Karpas-422 (cell line): ENCODE measurements at regions not wholly inside any gene's neighbourhood (a gene's known extent, or its start where the extent isn't known, plus 50 kb on each side); places are given as distances from the start of the nearest gene placed in this dataset.

Source experiments
- DNase-seq: peaks from one replicate; pipeline ENCODE4 v3.0.0-alpha.2; 2015
- H2AFZ ChIP-seq: fragments of 200-600 bp; sonication (generic); 2 replicates; pipeline ENCODE4 v1.6.1; 2014; ENCODE audit warnings: antibody characterized with exemption, low read length, mixed read lengths
- H3K27ac ChIP-seq: fragments of 200-600 bp; sonication (generic); 2 replicates; pipeline ENCODE4 v1.5.1; 2014; ENCODE audit warnings: mild to moderate bottlenecking, low read length, moderate library complexity
- H3K27me3 ChIP-seq: fragments of 200-600 bp; sonication (generic); 2 replicates; pipeline ENCODE4 v1.6.1; 2014; ENCODE audit warnings: low read length, mixed read lengths
- H3K36me3 ChIP-seq: fragments of 200-600 bp; sonication (generic); 2 replicates; pipeline ENCODE4 v1.6.1; 2014; ENCODE audit warnings: low read length, mixed read lengths; ENCODE audit not compliant: insufficient read depth
- H3K4me1 ChIP-seq: fragments of 200-600 bp; sonication (generic); 2 replicates; pipeline ENCODE4 v1.6.1; 2014; ENCODE audit warnings: mild to moderate bottlenecking, low read length, mixed read lengths
- H3K4me2 ChIP-seq: fragments of 200-600 bp; sonication (generic); 2 replicates; pipeline ENCODE4 v1.6.1; 2014; ENCODE audit warnings: low read length, low read depth, mild to moderate bottlenecking; ENCODE audit not compliant: poor library complexity, severe bottlenecking
- H3K4me3 ChIP-seq: fragments of 200-600 bp; sonication (generic); 2 replicates; pipeline ENCODE4 v1.5.1; 2014; ENCODE audit warnings: mild to moderate bottlenecking, antibody characterized with exemption, low read length, mixed read lengths
- H3K79me2 ChIP-seq: fragments of 200-600 bp; sonication (generic); 2 replicates; pipeline ENCODE4 v1.6.1; 2014; ENCODE audit warnings: mild to moderate bottlenecking, low read length, mixed read lengths
- H3K9ac ChIP-seq: fragments of 200-600 bp; sonication (generic); 2 replicates; pipeline ENCODE4 v1.6.0; 2014; ENCODE audit warnings: low read length
- H3K9me2 ChIP-seq: fragments of 200-600 bp; sonication (generic), shearing (Covaris generic); replicated peaks from 2 replicates; pipeline ENCODE4 v1.6.0; 2014; ENCODE audit warnings: mild to moderate bottlenecking, low read length, moderate library complexity; ENCODE audit not compliant: insufficient read depth
- H3K9me3 ChIP-seq: fragments of 300-700, 200-600 bp; sonication (generic); 2 replicates; pipeline ENCODE4 v1.6.1; 2014; ENCODE audit warnings: low read length, mixed read lengths
- H4K20me1 ChIP-seq: fragments of 200-600 bp; sonication (generic); 2 replicates; pipeline ENCODE4 v1.6.1; 2014; ENCODE audit warnings: mild to moderate bottlenecking, antibody characterized with exemption, low read length, low read depth; ENCODE audit not compliant: insufficient read depth

DNA sequence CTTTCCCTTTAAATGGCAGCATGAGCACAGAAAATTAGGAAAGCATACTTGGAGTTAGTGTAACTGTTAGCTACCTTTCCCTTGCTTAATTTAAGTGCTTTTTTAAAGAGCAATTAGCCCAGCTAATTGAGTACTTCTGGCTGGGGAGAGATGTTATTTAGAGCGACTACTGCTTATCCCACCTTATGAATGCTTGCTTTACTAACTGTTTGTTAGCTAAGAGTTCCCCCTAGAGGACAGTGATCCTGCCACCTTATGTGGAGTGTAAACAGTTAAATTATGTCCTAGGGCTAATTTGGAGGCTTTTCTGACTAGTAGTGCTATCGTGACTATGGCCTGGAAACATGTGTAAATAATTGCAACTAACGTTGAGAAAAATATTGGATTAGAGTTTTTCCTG, 909.4 kb downstream of the FSTL5 start:
- Histone ChIP-seq H3K4me2 (no peak overlapping the region), H3K79me2 (no peaks in the 10 kb centered on the region), H3K27ac (no peak overlapping the region), H3K36me3 (no peaks in the 10 kb centered on the region), H3K27me3 (no peaks in the 10 kb centered on the region), H3K9ac (no peak overlapping the region), H3K9me3 (peaks cover 9% of the 10 kb centered on the region), H3K4me3 (no peak overlapping the region), H3K9me2 (no peaks in the 10 kb centered on the region), H3K4me1 (no peaks in the 10 kb centered on the region), H2AFZ (no peak overlapping the region), H4K20me1 (no peaks in the 10 kb centered on the region)
- DNase-seq: peak; percentile 44

- Histone ChIP-seq H2AFZ (no peak overlapping the region), H3K9ac (no peak overlapping the region), H3K9me2 (no peaks in the 10 kb centered on the region), H3K4me1 (no peaks in the 10 kb centered on the region), H3K4me3 (no peak overlapping the region), H4K20me1 (no peaks in the 10 kb centered on the region), H3K4me2 (no peak overlapping the region), H3K9me3 (peaks cover 18% of the 10 kb centered on the region), H3K79me2 (no peaks in the 10 kb centered on the region), H3K27ac (no peak overlapping the region), H3K27me3 (no peaks in the 10 kb centered on the region), H3K36me3 (no peaks in the 10 kb centered on the region)
- peak; percentile 82 for DNase-seq
Observed at GRCh38 chr4:161252520-161253141, 911.2 kb downstream of the FSTL5 start.

- no peak overlapping the region for H3K27ac ChIP-seq
Observed at GRCh38 chr4:161249779-161250440, 913.9 kb downstream of the FSTL5 start.

DNA sequence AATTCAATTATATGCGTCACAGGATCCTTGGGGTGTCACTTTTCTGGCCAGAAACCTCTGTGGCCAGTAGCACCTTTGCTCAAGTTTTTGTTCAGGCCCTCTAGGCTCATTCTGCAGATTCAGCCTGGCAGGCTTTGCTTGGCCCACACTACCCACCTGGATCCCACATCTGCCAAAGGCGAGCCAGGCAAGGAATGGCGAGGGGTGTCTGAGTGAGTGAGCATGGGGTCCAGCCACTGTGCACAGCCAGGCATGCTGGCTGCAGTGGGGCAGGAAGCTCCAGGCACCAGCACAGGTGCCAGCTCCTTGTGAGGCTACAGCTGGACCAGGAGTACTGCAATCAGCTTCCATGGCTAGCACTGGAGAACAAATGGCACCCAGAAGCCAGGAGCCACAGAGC, 914.9 kb downstream of the FSTL5 start:
- Histone ChIP-seq H3K4me2 (no peak overlapping the region), H3K27ac (no peak overlapping the region), H3K4me3 (no peak overlapping the region), H4K20me1 (no peaks in the 10 kb centered on the region), H3K27me3 (no peaks in the 10 kb centered on the region), H3K79me2 (no peaks in the 10 kb centered on the region), H3K9me2 (no peaks in the 10 kb centered on the region), H3K36me3 (0 out of 2 replicates have a peak, but pooled peaks cover 3% of the 10 kb centered on the region), H3K9me3 (peaks cover 26% of the 10 kb centered on the region), H3K4me1 (no peaks in the 10 kb centered on the region), H2AFZ (no peak overlapping the region), H3K9ac (no peak overlapping the region)
- no peak for DNase-seq

More at GRCh38 chr4:161249779-161250440, 913.9 kb downstream of the FSTL5 start:
- H3K27me3 ChIP-seq: no peaks in the 10 kb centered on the region
- H3K4me2 ChIP-seq: no peak overlapping the region
- no peak overlapping the region for H3K4me3 ChIP-seq
- no peak overlapping the region for H3K9ac ChIP-seq
- H3K9me3 ChIP-seq: peaks cover 22% of the 10 kb centered on the region
- 0 out of 2 replicates have a peak, but pooled peaks cover 3% of the 10 kb centered on the region for H3K36me3 ChIP-seq
- no peak for DNase-seq
- H3K4me1 ChIP-seq: no peaks in the 10 kb centered on the region
- H2AFZ ChIP-seq: peak overlapping the region; percentile 6; the same call in 1 of the 2 replicates
- H4K20me1 ChIP-seq: no peaks in the 10 kb centered on the region
- no peaks in the 10 kb centered on the region for H3K9me2 ChIP-seq
- no peaks in the 10 kb centered on the region for H3K79me2 ChIP-seq

DNA sequence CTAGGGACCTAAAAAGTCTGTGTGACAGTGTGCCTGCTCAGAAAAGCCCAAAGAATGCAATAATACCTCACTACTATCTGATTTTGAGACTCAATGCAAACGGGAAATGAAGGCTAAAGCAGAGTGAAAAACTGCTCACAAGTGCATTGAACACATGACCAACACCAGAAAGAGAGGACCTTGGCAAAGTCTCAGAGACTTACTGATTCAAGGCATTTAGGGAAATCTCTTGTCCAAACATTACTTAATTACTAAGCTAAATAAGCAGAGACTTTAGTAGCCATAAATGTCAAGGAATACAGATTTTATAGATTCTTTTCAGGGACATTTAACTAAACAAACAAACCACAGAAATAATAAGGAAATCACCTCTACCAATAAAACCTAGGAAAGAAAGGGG, 916.0 kb downstream of the FSTL5 start:
- no peak overlapping the region for H3K4me3 ChIP-seq
- H3K9ac ChIP-seq: no peak overlapping the region
- H3K4me2 ChIP-seq: no peak overlapping the region
- DNase-seq: no peak
- peaks cover 26% of the 10 kb centered on the region for H3K9me3 ChIP-seq
- H3K27me3 ChIP-seq: no peaks in the 10 kb centered on the region
- no peak overlapping the region for H3K27ac ChIP-seq
- H4K20me1 ChIP-seq: no peaks in the 10 kb centered on the region
- no peaks in the 10 kb centered on the region for H3K4me1 ChIP-seq
- no peaks in the 10 kb centered on the region for H3K79me2 ChIP-seq
- H3K36me3 ChIP-seq: 0 out of 2 replicates have a peak, but pooled peaks cover 3% of the 10 kb centered on the region
- no peak overlapping the region for H2AFZ ChIP-seq
- H3K9me2 ChIP-seq: no peaks in the 10 kb centered on the region

- Histone ChIP-seq H3K4me3 (no peak overlapping the region), H4K20me1 (no peaks in the 10 kb centered on the region), H3K9me2 (no peaks in the 10 kb centered on the region), H3K9me3 (peaks cover 36% of the 10 kb centered on the region), H3K4me1 (no peaks in the 10 kb centered on the region), H3K9ac (no peak overlapping the region), H3K4me2 (no peak overlapping the region), H2AFZ (no peak overlapping the region), H3K27me3 (no peaks in the 10 kb centered on the region), H3K27ac (no peak overlapping the region), H3K79me2 (no peaks in the 10 kb centered on the region), H3K36me3 (no peaks in the 10 kb centered on the region)
- DNase-seq: no peak
Observed at GRCh38 chr4:161238033-161238432, 925.8 kb downstream of the FSTL5 start.

DNA sequence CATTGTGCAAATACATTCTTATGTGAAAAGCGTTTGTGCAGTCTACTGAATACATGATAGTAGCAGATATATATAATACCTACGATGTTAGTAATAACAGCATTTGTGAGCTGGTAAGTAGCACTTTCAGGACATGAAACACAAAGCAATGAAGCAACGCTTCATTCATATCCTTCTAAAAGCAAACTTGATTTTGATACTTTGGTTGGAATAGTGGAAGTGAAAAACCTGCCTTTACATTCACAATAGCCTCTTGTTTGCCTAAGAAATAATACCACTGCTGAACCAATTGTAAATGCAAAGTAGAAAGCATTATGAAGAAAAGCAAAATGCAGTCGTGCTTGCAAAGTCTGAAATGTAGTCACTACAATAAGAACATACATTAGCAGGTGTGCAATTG, 926.3 kb downstream of the FSTL5 start:
- no peaks in the 10 kb centered on the region for H4K20me1 ChIP-seq
- no peak overlapping the region for H3K27ac ChIP-seq
- no peaks in the 10 kb centered on the region for H3K79me2 ChIP-seq
- DNase-seq: no peak
- peaks cover 35% of the 10 kb centered on the region for H3K9me3 ChIP-seq
- H3K4me1 ChIP-seq: no peaks in the 10 kb centered on the region
- H3K4me2 ChIP-seq: no peak overlapping the region
- H3K4me3 ChIP-seq: no peak overlapping the region
- H3K36me3 ChIP-seq: no peaks in the 10 kb centered on the region
- H3K27me3 ChIP-seq: no peaks in the 10 kb centered on the region
- H2AFZ ChIP-seq: no peak overlapping the region
- H3K9me2 ChIP-seq: no peaks in the 10 kb centered on the region
- no peak overlapping the region for H3K9ac ChIP-seq

DNA sequence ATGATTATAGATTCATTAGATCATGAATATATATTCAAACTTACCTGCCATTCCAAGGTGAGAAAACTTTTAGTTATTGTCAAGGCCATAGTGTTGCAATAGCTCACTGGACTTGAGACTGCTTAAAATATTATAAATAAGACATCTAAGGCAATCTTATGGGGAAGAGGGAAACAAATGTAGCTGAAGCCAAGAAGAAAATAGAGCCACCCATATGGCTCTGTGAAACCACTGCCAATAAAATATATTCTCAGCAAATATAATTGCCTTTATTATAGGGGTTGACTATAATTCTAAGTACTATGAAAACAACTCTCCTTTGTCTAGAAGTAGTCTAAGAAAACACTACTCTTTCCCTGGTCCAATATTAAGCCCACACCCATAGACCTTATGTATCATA, 938.5 kb downstream of the FSTL5 start:
- no peak overlapping the region for H3K4me2 ChIP-seq
- H3K4me3 ChIP-seq: no peak overlapping the region
- H3K27me3 ChIP-seq: no peaks in the 10 kb centered on the region
- no peak overlapping the region for H3K27ac ChIP-seq
- no peak overlapping the region for H3K9ac ChIP-seq
- no peaks in the 10 kb centered on the region for H3K9me2 ChIP-seq
- H3K4me1 ChIP-seq: no peaks in the 10 kb centered on the region
- no peak for DNase-seq
- H3K9me3 ChIP-seq: peaks cover 53% of the 10 kb centered on the region
- H4K20me1 ChIP-seq: no peaks in the 10 kb centered on the region
- H3K36me3 ChIP-seq: no peaks in the 10 kb centered on the region
- H3K79me2 ChIP-seq: no peaks in the 10 kb centered on the region
- no peak overlapping the region for H2AFZ ChIP-seq
